IMR-90 (cell line): ENCODE measurements at regions not wholly inside any gene's neighbourhood (a gene's known extent, or its start where the extent isn't known, plus 50 kb on each side); places are given as distances from the start of the nearest gene placed in this dataset.

ENCODE experiments used
- POLR2A ChIP-seq: IDR thresholded peaks from 2 replicates; pipeline ENCODE4 v1.6.1; 2012; ENCODE audit warnings: mild to moderate bottlenecking, low read depth, low read length
- RAD21 ChIP-seq: IDR thresholded peaks from 2 replicates; pipeline ENCODE4 v1.6.1; 2012; ENCODE audit warnings: low read length, improper control_type of control experiment
- RCOR1 ChIP-seq: IDR thresholded peaks from 2 replicates; pipeline ENCODE4 v1.6.1; 2012; ENCODE audit warnings: mild to moderate bottlenecking, low read length, improper control_type of control experiment; ENCODE audit not compliant: insufficient replicate concordance
- RFX5 ChIP-seq: IDR thresholded peaks from 2 replicates; pipeline ENCODE4 v1.8.0; 2012; ENCODE audit warnings: low read depth, mild to moderate bottlenecking, low read length, moderate library complexity
- SMC3 ChIP-seq: fragments of 150-350 bp; IDR thresholded peaks from 2 replicates; pipeline ENCODE4 v1.6.1; 2016; ENCODE audit warnings: low read depth, mild to moderate bottlenecking, antibody characterized with exemption, low read length, moderate library complexity
- TF ChIP-seq, protein P1 (sequence below): conservative IDR thresholded peaks from 2 replicates; pipeline ENCODE4 v1.5.1; 2012; ENCODE audit warnings: mild to moderate bottlenecking, low read depth, low read length, improper control_type of control experiment
- TF ChIP-seq, protein P2 (sequence below): fragments of 150-350 bp; IDR thresholded peaks from 2 replicates; pipeline ENCODE4 v1.6.1; 2016; ENCODE audit warnings: low read depth, mild to moderate bottlenecking, low read length, moderate library complexity, borderline replicate concordance

DNA sequence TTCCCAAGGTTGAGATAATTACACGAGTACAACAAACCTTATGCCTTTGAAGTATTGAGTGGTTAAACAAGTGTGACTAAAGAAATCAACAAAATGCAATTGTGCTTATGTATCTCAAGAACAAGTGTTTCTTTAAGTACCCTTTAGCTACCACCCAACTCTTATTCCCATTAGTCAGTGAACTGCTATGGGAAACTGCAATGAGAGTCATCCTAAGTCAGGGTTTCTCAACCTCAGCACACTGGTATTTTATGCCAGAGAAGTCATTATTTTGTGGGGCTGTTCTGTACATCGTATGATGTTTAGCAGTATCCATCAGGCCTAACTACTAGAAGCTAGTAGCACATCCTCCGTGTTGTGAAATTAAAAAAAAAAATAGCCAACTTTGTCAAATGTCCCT, 549.1 kb upstream of the BOD1L1 start:
- TF ChIP-seq, protein P1, sequence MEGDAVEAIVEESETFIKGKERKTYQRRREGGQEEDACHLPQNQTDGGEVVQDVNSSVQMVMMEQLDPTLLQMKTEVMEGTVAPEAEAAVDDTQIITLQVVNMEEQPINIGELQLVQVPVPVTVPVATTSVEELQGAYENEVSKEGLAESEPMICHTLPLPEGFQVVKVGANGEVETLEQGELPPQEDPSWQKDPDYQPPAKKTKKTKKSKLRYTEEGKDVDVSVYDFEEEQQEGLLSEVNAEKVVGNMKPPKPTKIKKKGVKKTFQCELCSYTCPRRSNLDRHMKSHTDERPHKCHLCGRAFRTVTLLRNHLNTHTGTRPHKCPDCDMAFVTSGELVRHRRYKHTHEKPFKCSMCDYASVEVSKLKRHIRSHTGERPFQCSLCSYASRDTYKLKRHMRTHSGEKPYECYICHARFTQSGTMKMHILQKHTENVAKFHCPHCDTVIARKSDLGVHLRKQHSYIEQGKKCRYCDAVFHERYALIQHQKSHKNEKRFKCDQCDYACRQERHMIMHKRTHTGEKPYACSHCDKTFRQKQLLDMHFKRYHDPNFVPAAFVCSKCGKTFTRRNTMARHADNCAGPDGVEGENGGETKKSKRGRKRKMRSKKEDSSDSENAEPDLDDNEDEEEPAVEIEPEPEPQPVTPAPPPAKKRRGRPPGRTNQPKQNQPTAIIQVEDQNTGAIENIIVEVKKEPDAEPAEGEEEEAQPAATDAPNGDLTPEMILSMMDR: no peak
- TF ChIP-seq RCOR1: no peak
- TF ChIP-seq, protein P2, sequence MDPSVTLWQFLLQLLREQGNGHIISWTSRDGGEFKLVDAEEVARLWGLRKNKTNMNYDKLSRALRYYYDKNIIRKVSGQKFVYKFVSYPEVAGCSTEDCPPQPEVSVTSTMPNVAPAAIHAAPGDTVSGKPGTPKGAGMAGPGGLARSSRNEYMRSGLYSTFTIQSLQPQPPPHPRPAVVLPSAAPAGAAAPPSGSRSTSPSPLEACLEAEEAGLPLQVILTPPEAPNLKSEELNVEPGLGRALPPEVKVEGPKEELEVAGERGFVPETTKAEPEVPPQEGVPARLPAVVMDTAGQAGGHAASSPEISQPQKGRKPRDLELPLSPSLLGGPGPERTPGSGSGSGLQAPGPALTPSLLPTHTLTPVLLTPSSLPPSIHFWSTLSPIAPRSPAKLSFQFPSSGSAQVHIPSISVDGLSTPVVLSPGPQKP: no peak
- TF ChIP-seq SMC3: no peak
- no peak for TF ChIP-seq POLR2A
- TF ChIP-seq RFX5: no peak
- TF ChIP-seq RAD21: no peak
